Uterus (tissue), 2 donors: ENCODE measurements at regions not wholly inside any gene's neighbourhood (a gene's known extent, or its start where the extent isn't known, plus 50 kb on each side); places are given as distances from the start of the nearest gene placed in this dataset.

Experiments used
- POLR2A ChIP-seq, 2 donors: fragments of 450-650 bp; IDR thresholded peaks; one replicate each; pipeline ENCODE4 v1.6.1; 2016; ENCODE audit warnings: antibody characterized with exemption in 2 of 2, mild to moderate bottlenecking in 1 of 2, moderate library complexity in 1 of 2
- TF ChIP-seq, protein P1 (sequence below), 4 experiments: fragments of 200-600 bp in 2 of 4; fragments of 450-650 bp in 2 of 4; sonication (generic) in 2 of 4; IDR thresholded peaks; one replicate each; pipeline ENCODE4 v1.5.1; 2016 to 2019; ENCODE audit warnings: antibody characterized with exemption in 4 of 4, mild to moderate bottlenecking in 2 of 4, moderate library complexity in 1 of 4

- TF ChIP-seq, protein P1, sequence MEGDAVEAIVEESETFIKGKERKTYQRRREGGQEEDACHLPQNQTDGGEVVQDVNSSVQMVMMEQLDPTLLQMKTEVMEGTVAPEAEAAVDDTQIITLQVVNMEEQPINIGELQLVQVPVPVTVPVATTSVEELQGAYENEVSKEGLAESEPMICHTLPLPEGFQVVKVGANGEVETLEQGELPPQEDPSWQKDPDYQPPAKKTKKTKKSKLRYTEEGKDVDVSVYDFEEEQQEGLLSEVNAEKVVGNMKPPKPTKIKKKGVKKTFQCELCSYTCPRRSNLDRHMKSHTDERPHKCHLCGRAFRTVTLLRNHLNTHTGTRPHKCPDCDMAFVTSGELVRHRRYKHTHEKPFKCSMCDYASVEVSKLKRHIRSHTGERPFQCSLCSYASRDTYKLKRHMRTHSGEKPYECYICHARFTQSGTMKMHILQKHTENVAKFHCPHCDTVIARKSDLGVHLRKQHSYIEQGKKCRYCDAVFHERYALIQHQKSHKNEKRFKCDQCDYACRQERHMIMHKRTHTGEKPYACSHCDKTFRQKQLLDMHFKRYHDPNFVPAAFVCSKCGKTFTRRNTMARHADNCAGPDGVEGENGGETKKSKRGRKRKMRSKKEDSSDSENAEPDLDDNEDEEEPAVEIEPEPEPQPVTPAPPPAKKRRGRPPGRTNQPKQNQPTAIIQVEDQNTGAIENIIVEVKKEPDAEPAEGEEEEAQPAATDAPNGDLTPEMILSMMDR (IDR thresholded peaks at IDR 0.05), result no peak
- no peak for TF ChIP-seq POLR2A (IDR thresholded peaks at IDR 0.05)
Observed at GRCh38 chr14:82562881-82563280, 1029.2 kb upstream of the SEL1L start.
